HFFc6 (cell line): ENCODE measurements at regions not wholly inside any gene's neighbourhood (a gene's known extent, or its start where the extent isn't known, plus 50 kb on each side); places are given as distances from the start of the nearest gene placed in this dataset.

ENCODE experiments used
- DNase-seq: peaks from one replicate; pipeline ENCODE4 v3.0.0-alpha.2; 2018
- H3K27ac Mint-ChIP-seq: 2 replicates; pipeline ENCODE4 v1.8.0; 2020; ENCODE audit warnings: mild to moderate bottlenecking, mixed read lengths
- H3K27me3 Mint-ChIP-seq: 2 replicates; pipeline ENCODE4 v1.8.0; 2021; ENCODE audit warnings: mild to moderate bottlenecking, moderate library complexity, mixed read lengths; ENCODE audit not compliant: insufficient read depth
- H3K36me3 Mint-ChIP-seq: 2 replicates; pipeline ENCODE4 v1.8.0; 2021; ENCODE audit warnings: low read depth, mixed read lengths
- H3K4me1 Mint-ChIP-seq: 2 replicates; pipeline ENCODE4 v1.8.0; 2020; ENCODE audit warnings: low read depth, mixed read lengths
- H3K4me3 Mint-ChIP-seq: 2 replicates; pipeline ENCODE4 v1.8.0; 2020; ENCODE audit warnings: mild to moderate bottlenecking, moderate library complexity, mixed read lengths
- H3K9me3 Mint-ChIP-seq: 2 replicates; pipeline ENCODE4 v1.8.0; 2020; ENCODE audit warnings: mild to moderate bottlenecking, mixed read lengths
- TF ChIP-seq, protein P1 (sequence below): fragments of 200-600 bp; sonication (generic); IDR thresholded peaks from 2 replicates; pipeline ENCODE4 v1.5.0; 2021; ENCODE audit warnings: antibody characterized with exemption, mild to moderate bottlenecking

DNA sequence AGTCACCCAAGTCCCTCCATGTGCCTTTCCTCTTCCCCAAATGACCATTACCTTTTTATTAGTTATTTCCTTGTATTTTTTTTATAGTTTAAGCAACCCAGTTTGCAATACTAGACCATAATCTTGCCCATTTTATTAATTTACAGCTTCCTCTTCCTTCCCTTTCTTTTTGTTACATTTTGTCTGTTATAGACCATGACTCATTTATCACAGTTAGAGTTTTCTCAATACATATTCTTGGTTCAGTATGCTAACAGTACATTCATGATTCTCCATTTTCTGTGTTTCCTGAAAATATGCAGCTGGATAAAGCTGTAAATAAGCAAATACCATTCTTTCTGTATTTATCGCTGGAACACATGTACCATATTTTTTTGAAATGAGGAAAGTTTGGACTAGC, 376.7 kb upstream of the RAG2 start:
- peaks cover 23% of the 10 kb centered on the region for H3K9me3 Mint-ChIP-seq
- H3K4me3 Mint-ChIP-seq: no peak overlapping the region
- H3K27me3 Mint-ChIP-seq: no peaks in the 10 kb centered on the region
- TF ChIP-seq, protein P1, sequence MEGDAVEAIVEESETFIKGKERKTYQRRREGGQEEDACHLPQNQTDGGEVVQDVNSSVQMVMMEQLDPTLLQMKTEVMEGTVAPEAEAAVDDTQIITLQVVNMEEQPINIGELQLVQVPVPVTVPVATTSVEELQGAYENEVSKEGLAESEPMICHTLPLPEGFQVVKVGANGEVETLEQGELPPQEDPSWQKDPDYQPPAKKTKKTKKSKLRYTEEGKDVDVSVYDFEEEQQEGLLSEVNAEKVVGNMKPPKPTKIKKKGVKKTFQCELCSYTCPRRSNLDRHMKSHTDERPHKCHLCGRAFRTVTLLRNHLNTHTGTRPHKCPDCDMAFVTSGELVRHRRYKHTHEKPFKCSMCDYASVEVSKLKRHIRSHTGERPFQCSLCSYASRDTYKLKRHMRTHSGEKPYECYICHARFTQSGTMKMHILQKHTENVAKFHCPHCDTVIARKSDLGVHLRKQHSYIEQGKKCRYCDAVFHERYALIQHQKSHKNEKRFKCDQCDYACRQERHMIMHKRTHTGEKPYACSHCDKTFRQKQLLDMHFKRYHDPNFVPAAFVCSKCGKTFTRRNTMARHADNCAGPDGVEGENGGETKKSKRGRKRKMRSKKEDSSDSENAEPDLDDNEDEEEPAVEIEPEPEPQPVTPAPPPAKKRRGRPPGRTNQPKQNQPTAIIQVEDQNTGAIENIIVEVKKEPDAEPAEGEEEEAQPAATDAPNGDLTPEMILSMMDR: no peak
- H3K4me1 Mint-ChIP-seq: no peaks in the 10 kb centered on the region
- no peaks in the 10 kb centered on the region for H3K36me3 Mint-ChIP-seq
- DNase-seq: no peak
- H3K27ac Mint-ChIP-seq: no peak overlapping the region

DNA sequence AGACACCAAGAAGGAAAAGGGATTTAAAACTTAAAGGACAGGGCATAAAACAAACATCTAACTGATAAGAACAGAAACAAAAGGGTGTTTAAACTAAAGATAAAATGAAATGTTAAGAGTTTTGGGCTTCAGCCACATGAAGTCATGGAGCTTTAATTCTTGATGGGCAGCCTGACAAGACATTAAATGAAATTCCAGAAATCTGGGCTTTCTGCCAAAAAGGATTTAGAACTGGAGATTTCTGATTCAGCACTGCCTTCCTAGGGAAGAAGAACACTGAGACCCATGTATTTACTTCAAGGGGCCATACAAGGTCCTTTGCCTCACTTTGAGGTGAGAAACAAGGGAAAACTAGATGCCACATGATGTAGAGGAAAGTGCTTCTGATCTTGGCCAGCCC, 355.9 kb upstream of the RAG2 start:
- Mint-ChIP-seq H3K9me3 (peaks cover 17% of the 10 kb centered on the region), H3K27me3 (no peaks in the 10 kb centered on the region; the same call in 1 of the 2 replicates), H3K27ac (no peak overlapping the region), H3K4me1 (no peaks in the 10 kb centered on the region), H3K4me3 (no peak overlapping the region), H3K36me3 (no peaks in the 10 kb centered on the region)
- TF ChIP-seq, protein P1: no peak
- DNase-seq: peak; percentile 4

DNA sequence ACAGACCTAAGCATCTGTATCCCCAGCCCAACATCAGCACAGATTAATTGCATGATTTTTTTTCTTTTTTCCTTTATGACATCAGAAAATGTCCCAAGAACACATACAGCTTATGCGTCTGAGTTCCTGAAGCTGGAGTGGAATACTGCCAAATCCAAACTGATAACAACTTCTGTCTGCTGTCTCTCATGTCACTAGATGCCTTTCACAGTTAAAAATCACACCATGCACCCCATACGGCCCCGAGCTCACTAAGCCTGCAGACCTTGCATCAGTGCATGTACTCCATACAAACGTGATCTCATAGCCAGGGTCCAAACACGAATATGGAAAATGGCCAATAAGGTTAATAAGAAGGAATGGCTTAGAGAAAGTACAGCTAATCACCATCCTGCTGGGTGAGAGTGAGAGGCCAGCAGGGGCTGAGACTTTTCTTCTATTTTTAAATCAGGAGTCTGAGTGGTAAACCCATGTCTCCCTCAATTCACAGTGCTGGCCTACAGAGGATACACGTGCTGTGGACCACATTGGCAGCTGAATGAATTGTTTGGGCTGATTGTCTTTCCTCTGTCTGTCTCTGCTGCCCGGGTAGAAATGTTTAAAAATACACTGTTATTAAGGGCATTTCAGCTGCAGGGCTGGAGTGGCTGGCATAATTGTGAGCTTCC, 350.6 kb upstream of the RAG2 start:
- TF ChIP-seq, protein P1: no peak
- no peak for DNase-seq
- Mint-ChIP-seq H3K27me3 (no peaks in the 10 kb centered on the region; the same call in 1 of the 2 replicates), H3K4me1 (no peaks in the 10 kb centered on the region), H3K36me3 (no peaks in the 10 kb centered on the region), H3K4me3 (no peak overlapping the region), H3K9me3 (peaks cover 17% of the 10 kb centered on the region), H3K27ac (no peak overlapping the region)

DNA sequence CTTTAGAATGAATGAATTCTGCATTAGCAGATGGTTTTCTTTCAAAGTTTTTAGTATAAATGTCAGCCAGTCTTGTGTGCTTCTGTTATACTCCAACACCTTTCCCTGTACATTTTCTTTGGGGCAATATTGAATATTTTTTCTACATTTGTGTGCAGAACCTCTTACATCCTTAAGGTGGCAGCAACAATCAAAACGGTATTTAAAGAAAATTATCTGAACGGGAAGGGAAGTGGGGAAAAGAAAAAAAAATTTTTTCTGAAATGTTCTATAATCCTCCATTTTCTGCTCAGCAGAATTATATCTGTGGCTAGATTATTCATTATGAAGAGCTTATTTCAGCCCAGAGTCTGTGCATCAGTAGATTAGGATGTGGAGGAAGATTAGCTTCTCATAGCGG, 347.3 kb upstream of the RAG2 start:
- no peak for DNase-seq
- H3K9me3 Mint-ChIP-seq: peaks cover 4% of the 10 kb centered on the region
- no peak overlapping the region for H3K27ac Mint-ChIP-seq
- H3K36me3 Mint-ChIP-seq: no peaks in the 10 kb centered on the region
- H3K4me3 Mint-ChIP-seq: no peak overlapping the region
- TF ChIP-seq, protein P1: peak; percentile 63
- no peaks in the 10 kb centered on the region; the same call in 1 of the 2 replicates for H3K27me3 Mint-ChIP-seq
- no peaks in the 10 kb centered on the region for H3K4me1 Mint-ChIP-seq

DNA sequence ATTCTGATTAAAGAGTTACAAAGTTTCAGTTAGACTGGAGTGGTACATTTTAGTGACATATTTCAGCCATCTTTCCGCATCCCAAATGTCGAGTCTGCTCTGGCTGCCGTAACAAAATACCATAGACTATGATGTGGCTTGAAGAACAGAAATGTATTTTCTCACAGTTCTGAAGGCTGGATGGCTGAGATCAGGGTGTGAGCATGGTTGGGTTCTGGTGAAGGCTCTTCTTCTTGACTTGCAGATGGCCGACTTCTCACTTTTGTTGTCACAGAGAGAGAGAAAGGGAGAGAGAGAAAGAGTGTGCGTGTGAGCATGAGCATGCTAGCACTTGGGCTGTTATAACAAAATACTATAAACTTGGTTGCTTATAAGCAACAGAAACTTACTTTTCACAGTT, 335.4 kb upstream of the RAG2 start:
- TF ChIP-seq, protein P1: no peak
- DNase-seq: no peak
- peaks cover 4% of the 10 kb centered on the region; the same call in 1 of the 2 replicates for H3K36me3 Mint-ChIP-seq
- H3K4me3 Mint-ChIP-seq: no peak overlapping the region
- H3K27me3 Mint-ChIP-seq: no peaks in the 10 kb centered on the region
- H3K4me1 Mint-ChIP-seq: no peaks in the 10 kb centered on the region
- H3K9me3 Mint-ChIP-seq: peaks cover 38% of the 10 kb centered on the region
- H3K27ac Mint-ChIP-seq: no peak overlapping the region
